H1 (cell line): ENCODE measurements at regions not wholly inside any gene's neighbourhood (a gene's known extent, or its start where the extent isn't known, plus 50 kb on each side); places are given as distances from the start of the nearest gene placed in this dataset.

Experiments used
- CTCF ChIA-PET: fragments of 300-600 bp; sonication (Branson Sonifier 250); formaldehyde crosslinking; loops from one replicate; lab custom pipeline; 2021; ENCODE audit not compliant: partially characterized antibody; lab: Charles Lee
- POLR2A ChIA-PET: fragments of 300-600 bp; sonication (Branson Sonifier 250); formaldehyde crosslinking; loops from one replicate; lab custom pipeline; 2021; ENCODE audit warnings: inconsistent platforms; ENCODE audit not compliant: partially characterized antibody; lab: Charles Lee
- DNase-seq, 2 experiments: peaks; one replicate each; pipeline versions ENCODE4 v3.0.0 to v3.0.0-alpha.2; 2010 to 2022; ENCODE audit warnings: low spot score in 2 of 2, low read depth in 1 of 2, mixed read lengths in 1 of 2
- FAIRE-seq: peaks from 2 replicates; lab custom pipeline; 2011; peaks lifted over from hg19 to GRCh38; lab: Jason Lieb, UNC
- H2AFZ ChIP-seq: 2 replicates; pipeline ENCODE4 v1.8.1; 2012; ENCODE audit warnings: low read length, inconsistent platforms
- H2AK5ac ChIP-seq: 2 replicates; pipeline ENCODE4 v1.6.1; 2013; ENCODE audit warnings: low read depth, low read length
- H2BK120ac ChIP-seq: replicated peaks from 2 replicates; pipeline ENCODE3; 2013; ENCODE audit warnings: low read depth, low read length, inconsistent platforms
- H2BK12ac ChIP-seq: 2 replicates; pipeline ENCODE4 v1.6.1; 2013; ENCODE audit warnings: low read depth, low read length
- H2BK15ac ChIP-seq: 2 replicates; pipeline ENCODE4 v1.6.1; 2013; ENCODE audit warnings: low read length
- H2BK20ac ChIP-seq: 2 replicates; pipeline ENCODE4 v1.6.1; 2013; ENCODE audit warnings: low read length
- H2BK5ac ChIP-seq: 2 replicates; pipeline ENCODE4 v1.6.1; 2013; ENCODE audit warnings: low read depth, low read length
- H3K14ac ChIP-seq: 2 replicates; pipeline ENCODE4 v1.6.1; 2013; ENCODE audit warnings: inconsistent platforms; ENCODE audit not compliant: insufficient read length
- H3K18ac ChIP-seq: 2 replicates; pipeline ENCODE4 v1.6.1; 2013; ENCODE audit warnings: low read length; ENCODE audit errors: extremely low read depth
- H3K23ac ChIP-seq: 2 replicates; pipeline ENCODE4 v1.6.1; 2013; ENCODE audit warnings: inconsistent platforms; ENCODE audit not compliant: insufficient read length
- H3K23me2 ChIP-seq: 2 replicates; pipeline ENCODE4 v1.6.1; 2013; ENCODE audit warnings: low read depth, low read length
- H3K27ac ChIP-seq: 2 replicates; pipeline ENCODE4 v1.6.1; 2011; ENCODE audit warnings: low read depth, low read length, inconsistent platforms
- H3K27me3 ChIP-seq, 4 experiments: replicated peaks in 1 of 4; 1 replicate in 1 of 4; 2 replicates in 3 of 4; pipeline versions ENCODE4 v1.6.1 to v1.8.1; 2011 to 2013; ENCODE audit warnings: low read length in 3 of 4, mild to moderate bottlenecking in 3 of 4, inconsistent platforms in 2 of 4, mixed read lengths in 2 of 4, moderate library complexity in 1 of 4; ENCODE audit not compliant: control insufficient read depth in 3 of 4, insufficient read depth in 3 of 4; ENCODE audit errors: extremely low read depth in 1 of 4
- H3K36me3 ChIP-seq, 4 experiments: 2 replicates each; pipeline versions ENCODE4 v1.6.1 to v1.8.1; 2011 to 2013; ENCODE audit warnings: mild to moderate bottlenecking in 4 of 4, low read length in 3 of 4, moderate library complexity in 2 of 4, control low read depth in 1 of 4, inconsistent platforms in 1 of 4; ENCODE audit not compliant: insufficient read depth in 4 of 4, control insufficient read depth in 2 of 4
- H3K4ac ChIP-seq: replicated peaks from 2 replicates; pipeline ENCODE3; 2013; ENCODE audit warnings: low read length, low read depth, mixed read lengths, inconsistent platforms; ENCODE audit not compliant: insufficient read length
- H3K4me1 ChIP-seq, 4 experiments: replicated peaks in 1 of 4; 1 replicate in 1 of 4; 2 replicates in 3 of 4; pipeline versions ENCODE4 v1.6.1 to v1.8.1; 2011 to 2013; ENCODE audit warnings: low read length in 3 of 4, inconsistent platforms in 2 of 4, mixed read lengths in 1 of 4; ENCODE audit not compliant: insufficient read depth in 4 of 4, control insufficient read depth in 3 of 4
- H3K4me2 ChIP-seq, 2 experiments: 2 replicates each; pipeline versions ENCODE4 v1.6.1 to v1.8.1; 2011 to 2013; ENCODE audit warnings: low read depth in 2 of 2, low read length in 2 of 2, control low read depth in 1 of 2, inconsistent platforms in 1 of 2, mild to moderate bottlenecking in 1 of 2; ENCODE audit not compliant: insufficient read depth in 1 of 2
- H3K4me3 ChIP-seq, 4 experiments: fragments of 200-600, 300-600 bp in 1 of 4; sonication (generic), shearing (Covaris generic), sonication (Bioruptor Twin) in 1 of 4; 2 replicates each; pipeline versions ENCODE4 v1.5.1 to v1.8.1; 2011 to 2016; ENCODE audit warnings: low read length in 4 of 4, low read depth in 3 of 4, control low read depth in 2 of 4, inconsistent platforms in 2 of 4, mild to moderate bottlenecking in 2 of 4, mixed read lengths in 1 of 4, moderate library complexity in 1 of 4; ENCODE audit not compliant: insufficient read depth in 2 of 4; ENCODE audit errors: extremely low read depth in 1 of 4
- H3K56ac ChIP-seq: replicated peaks from 2 replicates; pipeline ENCODE3; 2013; ENCODE audit warnings: low read depth, mild to moderate bottlenecking, mixed read lengths, low read length, inconsistent platforms; ENCODE audit not compliant: insufficient read length
- H3K79me1 ChIP-seq: 2 replicates; pipeline ENCODE4 v1.6.1; 2013; ENCODE audit warnings: low read depth, low read length, control low read depth
- H3K79me2 ChIP-seq, 2 experiments: 2 replicates each; pipeline versions ENCODE4 v1.6.1 to v1.8.1; 2012 to 2013; ENCODE audit warnings: low read length in 2 of 2, mild to moderate bottlenecking in 2 of 2, inconsistent platforms in 1 of 2; ENCODE audit not compliant: insufficient read depth in 2 of 2, control insufficient read depth in 1 of 2
- H3K9ac ChIP-seq, 4 experiments: replicated peaks in 1 of 4; 1 replicate in 1 of 4; 2 replicates in 3 of 4; pipeline versions ENCODE4 v1.6.1 to v1.8.1; 2011 to 2013; ENCODE audit warnings: low read depth in 3 of 4, low read length in 3 of 4, control low read depth in 2 of 4, mild to moderate bottlenecking in 2 of 4, moderate library complexity in 2 of 4, inconsistent platforms in 1 of 4; ENCODE audit errors: extremely low read depth in 1 of 4
- H3K9me3 ChIP-seq, 2 experiments: 2 replicates each; pipeline versions ENCODE4 v1.6.1 to v1.8.1; 2012 to 2013; ENCODE audit warnings: mild to moderate bottlenecking in 2 of 2, moderate library complexity in 2 of 2, control low read depth in 1 of 2, inconsistent platforms in 1 of 2, low read depth in 1 of 2, low read length in 1 of 2, mixed read lengths in 1 of 2; ENCODE audit not compliant: insufficient read depth in 2 of 2
- H4K20me1 ChIP-seq, 2 experiments: replicated peaks in 1 of 2; 2 replicates each; pipeline versions ENCODE3 to v1.8.1; 2011 to 2013; ENCODE audit warnings: inconsistent platforms in 2 of 2, low read length in 2 of 2, mild to moderate bottlenecking in 1 of 2; ENCODE audit not compliant: insufficient read depth in 2 of 2, control insufficient read depth in 1 of 2
- H4K5ac ChIP-seq: 2 replicates; pipeline ENCODE4 v1.6.1; 2013; ENCODE audit warnings: low read length, low read depth, mixed read lengths, inconsistent platforms; ENCODE audit not compliant: insufficient read length
- H4K8ac ChIP-seq: 2 replicates; pipeline ENCODE4 v1.8.0; 2013; ENCODE audit warnings: mild to moderate bottlenecking, moderate library complexity, low read length, inconsistent platforms; ENCODE audit not compliant: insufficient read depth; ENCODE audit errors: extremely low read depth
- H4K91ac ChIP-seq: replicated peaks from 2 replicates; pipeline ENCODE3; 2013; ENCODE audit warnings: low read length, mixed read lengths, inconsistent platforms; ENCODE audit not compliant: insufficient read length
- CHD1 ChIP-seq: IDR thresholded peaks from 2 replicates; pipeline ENCODE4 v1.6.1; 2012; ENCODE audit warnings: low read depth, low read length, improper control_type of control experiment
- CTCF ChIP-seq, 3 experiments: IDR thresholded peaks; 1 replicate in 2 of 3; 2 replicates in 1 of 3; pipeline versions ENCODE4 v1.5.1 to v1.6.1; 2011; ENCODE audit warnings: low read length in 3 of 3, mild to moderate bottlenecking in 3 of 3, inconsistent platforms in 2 of 3, low read depth in 1 of 3, moderate library complexity in 1 of 3; ENCODE audit not compliant: insufficient read depth in 1 of 3; ENCODE audit errors: control extremely low read depth in 1 of 3
- GABPA ChIP-seq: IDR thresholded peaks from 2 replicates; pipeline ENCODE4 v1.6.1; 2011; ENCODE audit warnings: mild to moderate bottlenecking, low read length, moderate library complexity, borderline replicate concordance; ENCODE audit not compliant: insufficient read depth
- RAD21 ChIP-seq, 2 experiments: IDR thresholded peaks in 1 of 2; conservative IDR thresholded peaks in 1 of 2; 2 replicates each; pipeline ENCODE4 v1.6.1; 2011; ENCODE audit warnings: low read depth in 2 of 2, low read length in 2 of 2, improper control_type of control experiment in 1 of 2, inconsistent platforms in 1 of 2, mild to moderate bottlenecking in 1 of 2, moderate library complexity in 1 of 2
- RFX5 ChIP-seq: IDR thresholded peaks from 2 replicates; pipeline ENCODE4 v1.6.1; 2011; ENCODE audit warnings: low read depth, low read length, improper control_type of control experiment, borderline replicate concordance
- WGBS, 2 experiments: shearing (Covaris generic) in 1 of 2; methylation state at CpG; one replicate each; pipeline versions ENCODE4 v1.1.6 to v1.1.7; 2013 to 2015; ENCODE audit warnings: low lambda C conversion rate in 2 of 2, mixed read lengths in 2 of 2, inconsistent platforms in 1 of 2, low coverage in 1 of 2, missing lambda C conversion rate in 1 of 2; ENCODE audit not compliant: insufficient replicate concordance in 2 of 2, insufficient coverage in 1 of 2, insufficient read length in 1 of 2; ENCODE audit errors: extremely low coverage in 1 of 2, missing lambda C conversion rate in 1 of 2; 5-methylcytosine and 5-hydroxymethylcytosine counted together

- H2BK120ac ChIP-seq = no peak overlapping the region
- no peak overlapping the region for H2BK12ac ChIP-seq
- H3K9ac ChIP-seq = no peak overlapping the region
- FAIRE-seq = peak; percentile 77
- CTCF ChIA-PET = interaction anchor here (0.6 to 3.5 kb wide), 24 partner anchors 10 to 595 kb away, joined by 3 to 21 read pairs (median 4); partner anchors contain the start of gene GNAI1
- TF ChIP-seq RFX5 (no peak), GABPA (no peak), CHD1 (no peak), RAD21 (IDR thresholded peaks at IDR 0.05 in 1 of 2, conservative IDR thresholded peaks at IDR 0.05 in 1 of 2; ENCODE audit: low read depth in 2 of 2, low read length in 2 of 2) (peak in 1 of 2 experiments; percentile 61), CTCF (IDR thresholded peaks at IDR 0.05; ENCODE audit: control extremely low read depth in 1 of 3, insufficient read depth in 1 of 3, low read depth in 1 of 3, low read length in 3 of 3) (peak in 2 of 3 experiments; percentile 17 to 35; a peak in 2 of 4 replicates)
- H3K9me3 ChIP-seq = 0 out of 4 replicates have a peak, but pooled peaks cover 0 to 4% of the 10 kb centered on the region in 2 experiments
- H3K56ac ChIP-seq = no peak overlapping the region
- POLR2A ChIA-PET = no interaction called here
- H3K79me1 ChIP-seq = no peaks in the 10 kb centered on the region
- 82% methylated on average over 1 of the region's 1 CpG; no CpG with 5 or more reads in 1 of the 2 experiments for WGBS, 2 experiments
- H3K4me3 ChIP-seq = no peak overlapping the region
- H3K36me3 ChIP-seq = no peaks in the 10 kb centered on the region
- H3K18ac ChIP-seq = no peak overlapping the region
- H3K4me2 ChIP-seq = no peak overlapping the region
- H2AFZ ChIP-seq = no peak overlapping the region
- H2AK5ac ChIP-seq = no peak overlapping the region
- H2BK5ac ChIP-seq = no peak overlapping the region
- H2BK15ac ChIP-seq = no peak overlapping the region
- no peak overlapping the region for H4K5ac ChIP-seq
- H4K91ac ChIP-seq = no peak overlapping the region
- no peak overlapping the region for H3K4ac ChIP-seq
- H4K8ac ChIP-seq = no peak overlapping the region
- no peaks in the 10 kb centered on the region for H3K27me3 ChIP-seq
- no peaks in the 10 kb centered on the region for H4K20me1 ChIP-seq
- H3K79me2 ChIP-seq = no peaks in the 10 kb centered on the region
- no peak overlapping the region for H3K23ac ChIP-seq
- no peak overlapping the region for H3K14ac ChIP-seq
- no peaks in the 10 kb centered on the region for H3K23me2 ChIP-seq
- no peaks in the 10 kb centered on the region for H3K4me1 ChIP-seq
- no peak for DNase-seq
- no peak overlapping the region for H2BK20ac ChIP-seq
- no peak overlapping the region for H3K27ac ChIP-seq
Measured at GRCh38 chr7:80060218-80060806, 74.3 kb upstream of the GNAI1 start.
